Suppressor macrophage (primary cell): ENCODE measurements at regions not wholly inside any gene's neighbourhood (a gene's known extent, or its start where the extent isn't known, plus 50 kb on each side); places are given as distances from the start of the nearest gene placed in this dataset.
"Not testable (repeated sequence)": the region's sequence is repeated elsewhere in the genome, so short reads cannot be mapped to it uniquely, and the experiment has no call there.

Source experiments
- DNase-seq, 4 experiments: peaks; one replicate each; pipeline ENCODE4 v3.0.0-alpha.2; 2020 to 2022

DNA sequence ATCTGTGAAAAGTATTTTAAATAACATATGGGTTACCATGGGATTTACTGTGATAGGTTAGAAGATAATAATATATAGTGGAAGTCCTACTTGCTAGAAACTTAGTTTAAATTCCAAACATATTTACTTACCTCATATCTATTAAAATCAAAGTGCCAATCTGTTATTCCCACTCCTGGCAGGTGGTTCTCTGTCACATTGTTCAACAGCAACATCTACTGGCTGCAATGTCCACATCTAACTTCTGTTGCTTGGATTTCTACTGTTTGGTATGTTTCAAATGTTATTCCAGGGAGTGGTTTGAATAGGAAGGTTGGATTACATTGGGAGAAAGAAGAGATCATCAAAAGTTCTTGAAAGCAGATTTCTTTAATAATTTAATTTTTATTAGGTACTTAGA, 122.5 kb upstream of the NCAM2 start:
- DNase-seq: no peak

DNA sequence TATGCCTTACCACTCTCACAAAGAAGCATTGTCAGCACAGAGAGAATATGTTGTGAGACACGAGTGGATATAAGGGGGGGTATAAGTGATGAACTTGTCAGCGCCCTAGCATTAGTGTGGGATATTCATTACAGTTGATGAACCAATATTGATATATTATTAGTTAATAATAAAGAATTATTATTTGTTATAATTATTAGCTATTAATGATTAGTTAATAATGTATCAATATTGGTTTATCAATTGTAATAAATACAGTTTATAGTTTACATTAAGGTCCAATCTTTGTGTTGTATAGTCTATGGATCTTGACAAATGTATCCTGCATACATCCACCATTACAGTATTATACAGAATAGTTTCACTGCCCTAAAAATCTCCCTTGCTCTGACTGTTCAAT, 120.2 kb upstream of the NCAM2 start:
- no peak for DNase-seq

DNA sequence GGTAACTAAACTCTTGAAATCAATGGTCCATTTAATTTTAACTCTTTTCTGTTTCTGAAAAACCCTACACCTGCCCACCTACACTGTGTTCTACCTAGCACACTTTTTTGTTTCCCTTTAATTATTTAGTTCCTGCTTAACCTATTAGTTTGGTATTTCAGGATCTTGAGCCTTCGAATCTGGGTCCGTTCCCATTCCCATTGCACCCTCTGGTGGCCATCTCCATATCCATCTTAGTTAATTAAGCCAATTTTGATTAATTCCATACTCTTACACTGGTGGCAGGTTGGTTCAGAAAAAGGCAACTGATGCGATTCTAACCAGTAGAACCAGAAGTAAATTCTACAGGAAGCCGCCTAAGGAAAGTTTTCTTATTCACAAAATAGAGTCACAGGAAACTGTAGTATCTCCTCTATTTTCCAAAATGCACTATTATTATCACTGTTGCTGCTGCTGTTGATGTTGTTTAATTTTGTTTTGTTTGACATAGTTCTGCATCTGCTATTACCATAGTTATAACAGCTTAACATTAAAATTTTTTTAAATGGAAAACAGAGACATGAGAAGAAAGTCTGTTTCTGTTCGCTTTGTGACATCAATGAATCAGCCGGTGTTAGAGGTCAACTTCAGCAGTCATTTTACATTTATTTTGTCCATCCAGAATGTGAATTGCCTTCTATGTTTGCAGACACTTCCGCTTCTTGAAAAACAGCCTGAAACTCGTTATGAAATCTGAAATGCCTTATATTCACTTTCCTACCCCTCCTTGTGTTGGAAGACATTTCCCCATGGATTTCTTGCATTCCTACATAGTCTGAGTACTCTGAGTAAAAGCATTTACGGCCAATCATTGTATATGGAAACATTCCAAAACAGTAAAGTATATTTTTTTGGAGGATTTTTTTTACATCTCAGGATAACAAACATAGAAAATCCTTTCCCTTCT, 115.5 kb upstream of the NCAM2 start:
- peak; percentile 27 to 53 (median 44) for DNase-seq

DNA sequence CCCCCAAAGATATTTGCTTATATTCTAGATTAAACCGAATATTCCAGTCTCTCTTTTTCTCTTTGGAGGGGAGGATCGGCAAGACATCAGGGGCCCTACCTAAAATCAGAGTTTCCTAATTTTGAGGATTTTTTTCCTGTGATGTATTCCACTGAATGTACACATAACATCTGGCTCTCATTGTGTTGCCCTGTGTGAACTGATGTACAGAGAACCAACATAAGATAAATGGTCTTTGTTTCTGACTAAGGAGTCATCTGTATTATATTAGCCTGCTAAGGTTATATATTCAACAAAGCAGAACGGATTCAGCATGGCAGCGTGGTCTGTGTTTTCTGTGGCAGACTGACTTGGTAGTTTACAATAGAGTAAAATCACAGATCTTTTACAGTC, 114.8 kb upstream of the NCAM2 start:
- no peak for DNase-seq

DNA sequence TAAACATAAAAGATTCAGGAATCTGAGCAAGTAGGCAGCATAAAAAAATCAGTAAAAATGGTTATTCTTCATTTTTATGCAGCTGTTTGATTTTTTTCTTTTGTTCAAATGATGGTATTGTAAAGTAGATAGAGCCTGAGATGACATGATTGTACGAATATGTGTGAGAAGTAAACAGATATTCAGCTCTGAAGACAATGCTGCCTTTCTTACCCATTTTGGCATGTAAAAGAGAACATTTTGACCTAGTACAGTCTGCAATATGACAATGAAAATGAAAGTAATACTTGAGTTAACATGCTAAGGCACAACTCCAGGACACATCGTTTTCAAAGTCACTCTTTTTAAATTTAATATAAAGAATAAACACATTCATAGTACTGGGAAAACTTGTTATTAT, 95.7 kb upstream of the NCAM2 start:
- no peak for DNase-seq

DNA sequence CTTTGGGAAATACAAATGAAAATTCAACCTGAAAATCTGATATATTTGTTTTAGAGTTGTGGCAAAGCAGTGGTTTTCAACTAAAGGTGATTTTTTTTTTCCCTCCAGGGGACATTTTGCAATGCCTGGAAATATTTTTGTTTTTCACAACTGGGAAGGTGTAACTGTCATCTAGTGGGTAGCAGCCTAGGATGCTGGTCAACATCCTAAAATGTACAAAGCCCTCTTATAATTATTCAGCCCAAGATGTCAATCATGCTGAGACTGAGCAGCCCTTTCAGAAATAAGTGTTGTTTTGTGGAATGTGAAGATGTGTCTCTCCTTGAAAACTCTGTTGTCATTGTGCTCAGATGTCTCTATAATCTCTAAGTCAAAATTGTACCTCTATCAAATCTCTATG, 95.2 kb upstream of the NCAM2 start:
- no peak for DNase-seq

DNA sequence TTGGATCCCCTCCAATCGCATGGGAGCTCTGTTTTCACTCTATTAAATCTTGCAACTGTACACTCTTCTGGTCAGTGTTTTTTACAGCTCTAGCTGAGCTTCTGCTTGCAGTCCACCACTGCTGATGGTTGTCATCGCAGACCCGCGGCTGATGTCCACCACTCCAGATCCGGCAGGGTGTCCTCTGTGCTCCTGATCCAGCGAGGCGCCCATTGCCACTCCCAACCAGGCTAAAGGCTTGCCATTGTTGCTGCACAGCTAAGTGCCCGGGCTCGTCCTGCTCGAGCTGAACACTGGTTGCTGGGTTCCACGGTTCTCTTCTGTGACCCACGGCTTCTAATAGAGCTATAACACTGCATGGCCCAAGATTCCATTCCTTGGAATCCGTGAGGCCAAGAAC, 70.7 kb upstream of the NCAM2 start:
- not testable (repeated sequence) for DNase-seq

DNA sequence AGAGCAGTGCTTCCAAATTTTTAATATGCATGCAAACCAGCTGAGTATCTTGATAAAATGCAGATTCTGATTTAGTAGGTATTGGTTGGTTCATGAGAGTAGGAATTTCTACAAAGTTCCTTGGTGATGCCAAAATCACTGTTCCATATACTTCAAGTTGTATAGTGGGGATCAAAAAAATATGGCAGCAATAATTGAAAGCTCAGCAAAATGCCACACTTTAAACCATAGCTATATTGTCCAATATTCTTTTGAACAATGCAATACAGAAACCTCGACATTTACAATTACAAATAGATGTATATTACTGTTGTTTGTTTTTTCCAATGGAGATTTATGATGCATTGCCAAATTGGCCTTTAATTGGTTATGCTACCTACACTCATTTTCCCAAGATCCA, 55.7 kb upstream of the NCAM2 start:
- DNase-seq: no peak

DNA sequence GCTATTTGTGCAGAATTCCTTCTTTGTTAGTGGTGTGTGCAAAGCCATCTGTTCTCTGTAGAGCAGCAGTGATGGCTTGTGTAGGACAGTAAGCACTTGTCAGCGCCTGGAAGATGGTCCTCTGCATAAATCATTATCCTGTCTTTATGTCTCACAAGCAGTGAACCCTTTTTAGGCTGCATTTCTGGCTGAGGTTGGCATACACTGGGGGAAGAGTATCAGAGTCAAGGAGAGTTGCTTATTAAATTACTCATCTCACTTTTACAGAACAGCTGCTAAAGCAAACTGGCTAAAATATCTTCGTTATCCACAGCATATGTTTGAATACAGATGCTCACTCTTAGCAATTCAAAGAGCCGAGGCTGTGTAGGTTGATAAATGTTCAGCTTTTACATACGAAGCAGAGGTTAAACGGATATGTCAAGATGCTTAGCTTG, 54.6 kb upstream of the NCAM2 start:
- DNase-seq: no peak

DNA sequence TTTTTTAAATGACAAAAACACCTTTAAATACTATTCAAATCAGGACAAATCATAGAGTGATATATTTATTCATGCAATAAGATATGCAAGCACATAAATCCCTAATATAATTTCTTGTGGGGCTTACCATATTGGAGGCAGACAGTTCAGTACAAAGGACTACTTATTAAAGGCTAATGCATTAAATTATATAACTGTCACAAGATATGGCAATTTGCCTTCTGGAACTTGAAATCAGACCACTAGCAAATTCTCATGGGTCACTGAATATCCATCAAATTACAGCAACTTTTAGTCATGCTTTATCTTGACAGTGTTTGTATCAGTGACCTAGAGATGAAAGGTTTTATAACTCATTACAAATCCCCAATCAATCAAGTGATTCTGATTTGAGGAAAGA, 54.1 kb upstream of the NCAM2 start:
- DNase-seq: no peak

DNA sequence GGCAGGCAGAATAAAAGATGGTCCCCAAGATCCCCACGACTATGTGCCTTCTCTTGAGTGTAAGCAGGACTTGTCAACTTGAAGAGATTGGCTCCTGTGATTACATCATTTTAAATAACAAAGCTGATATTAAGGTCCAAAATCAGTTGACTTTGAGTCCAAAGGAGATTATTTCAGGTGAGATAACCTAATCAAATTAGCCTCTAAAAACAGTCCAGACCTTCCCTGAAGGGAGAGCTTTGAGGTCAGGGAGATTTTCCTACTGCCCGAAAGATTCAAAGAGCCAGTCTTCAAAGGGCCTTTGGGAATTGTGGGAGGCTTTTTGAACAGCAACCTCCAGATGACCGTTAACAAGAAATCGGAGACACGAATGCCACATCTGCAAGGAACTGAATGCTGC, 51.5 kb upstream of the NCAM2 start:
- DNase-seq: no peak
